H4 (cell line): ENCODE measurements at regions not wholly inside any gene's neighbourhood (a gene's known extent, or its start where the extent isn't known, plus 50 kb on each side); places are given as distances from the start of the nearest gene placed in this dataset.

ENCODE experiments used
- DNase-seq: peaks from one replicate; pipeline ENCODE4 v3.0.0-alpha.2; 2015; ENCODE audit warnings: low spot score

- DNase-seq: no peak
These were observed 438.5 kb upstream of the TCF4 start for GRCh38 chr18:56026509-56026908.

- no peak for DNase-seq
These were observed 433.8 kb upstream of the TCF4 start for GRCh38 chr18:56021809-56022195.

- no peak for DNase-seq
These were observed 433.3 kb upstream of the TCF4 start for GRCh38 chr18:56021136-56021808.

- DNase-seq: no peak
These were observed 431.9 kb upstream of the TCF4 start for GRCh38 chr18:56019908-56020307.

GRCh38 chr18:56019156-56019555 is 431.2 kb upstream of the TCF4 start:
- no peak for DNase-seq

GRCh38 chr18:56009411-56009810 is 421.4 kb upstream of the TCF4 start:
- DNase-seq: no peak

- no peak for DNase-seq
These were observed 415.7 kb upstream of the TCF4 start for GRCh38 chr18:56003720-56004088.

GRCh38 chr18:56003009-56003719 is 415.2 kb upstream of the TCF4 start:
- DNase-seq: no peak

GRCh38 chr18:56001576-56001975 is 413.6 kb upstream of the TCF4 start:
- peak; percentile 14 for DNase-seq

GRCh38 chr18:56000041-56000440 is 412.0 kb upstream of the TCF4 start:
- no peak for DNase-seq

- DNase-seq: no peak
These were observed 411.6 kb upstream of the TCF4 start for GRCh38 chr18:55999641-56000040.

- no peak for DNase-seq
These were observed 410.9 kb upstream of the TCF4 start for GRCh38 chr18:55998801-55999385.

- DNase-seq: peak; percentile 19
These were observed 410.1 kb upstream of the TCF4 start for GRCh38 chr18:55998071-55998522.

- peak; percentile 57 for DNase-seq
These were observed 409.2 kb upstream of the TCF4 start for GRCh38 chr18:55997151-55997561.

GRCh38 chr18:55996717-55997116 is 408.7 kb upstream of the TCF4 start:
- no peak for DNase-seq

GRCh38 chr18:55990186-55990585 is 402.2 kb upstream of the TCF4 start:
- no peak for DNase-seq

- peak; percentile 81 for DNase-seq
These were observed 400.5 kb upstream of the TCF4 start for GRCh38 chr18:55988537-55988936.

- no peak for DNase-seq
These were observed 395.4 kb upstream of the TCF4 start for GRCh38 chr18:55983433-55983832.

GRCh38 chr18:55982992-55983391 is 395.0 kb upstream of the TCF4 start:
- peak; percentile 36 for DNase-seq

GRCh38 chr18:55981712-55982475 is 393.9 kb upstream of the TCF4 start:
- DNase-seq: no peak

GRCh38 chr18:55974521-55974920 is 386.5 kb upstream of the TCF4 start:
- no peak for DNase-seq

- DNase-seq: no peak
These were observed 380.6 kb upstream of the TCF4 start for GRCh38 chr18:55968550-55968949.
